ENCODE measurements at regions not wholly inside any gene's neighbourhood (a gene's known extent, or its start where the extent isn't known, plus 50 kb on each side); places are given as distances from the start of the nearest gene placed in this dataset.

GRCh38 chr9:106339882-106340281 is 523.1 kb upstream of the ZNF462 start:
- no peak for DNase-seq

- DNase-seq, result no peak
Measured at GRCh38 chr9:106350777-106351176, 512.2 kb upstream of the ZNF462 start.

- DNase-seq, result no peak
Measured at GRCh38 chr9:106356924-106357323, 506.0 kb upstream of the ZNF462 start.

- no peak for DNase-seq
Measured at GRCh38 chr9:106358331-106358730, 504.6 kb upstream of the ZNF462 start.

GRCh38 chr9:106376689-106377088 is 486.3 kb upstream of the ZNF462 start:
- no peak for DNase-seq

- DNase-seq, result no peak
Measured at GRCh38 chr9:106383072-106383471, 479.9 kb upstream of the ZNF462 start.

- no peak for DNase-seq
Measured at GRCh38 chr9:106387965-106388364, 475.0 kb upstream of the ZNF462 start.

- no peak for DNase-seq
Measured at GRCh38 chr9:106393226-106393625, 469.7 kb upstream of the ZNF462 start.

GRCh38 chr9:106400170-106400569 is 462.8 kb upstream of the ZNF462 start:
- no peak for DNase-seq

GRCh38 chr9:106400950-106401349 is 462.0 kb upstream of the ZNF462 start:
- no peak for DNase-seq

- DNase-seq, result no peak
Measured at GRCh38 chr9:106403081-106403480, 459.9 kb upstream of the ZNF462 start.

- no peak for DNase-seq
Measured at GRCh38 chr9:106404137-106404536, 458.8 kb upstream of the ZNF462 start.

- DNase-seq, result no peak
Measured at GRCh38 chr9:106405871-106406435, 457.0 kb upstream of the ZNF462 start.

- no peak for DNase-seq
Measured at GRCh38 chr9:106414042-106414441, 448.9 kb upstream of the ZNF462 start.

- no peak for DNase-seq
Measured at GRCh38 chr9:106417685-106418084, 445.3 kb upstream of the ZNF462 start.

- DNase-seq, result no peak
Measured at GRCh38 chr9:106419829-106420228, 443.1 kb upstream of the ZNF462 start.

GRCh38 chr9:106420511-106420944 is 442.4 kb upstream of the ZNF462 start:
- DNase-seq, result no peak

- no peak for DNase-seq
Measured at GRCh38 chr9:106421772-106422171, 441.2 kb upstream of the ZNF462 start.

GRCh38 chr9:106423575-106423974 is 439.4 kb upstream of the ZNF462 start:
- no peak for DNase-seq

GRCh38 chr9:106432631-106433030 is 430.3 kb upstream of the ZNF462 start:
- no peak for DNase-seq

GRCh38 chr9:106438928-106439327 is 424.0 kb upstream of the ZNF462 start:
- DNase-seq, result no peak

- no peak for DNase-seq
Measured at GRCh38 chr9:106441283-106441682, 421.7 kb upstream of the ZNF462 start.

GRCh38 chr9:106443520-106443919 is 419.4 kb upstream of the ZNF462 start:
- DNase-seq, result no peak

- no peak for DNase-seq
Measured at GRCh38 chr9:106445107-106445506, 417.9 kb upstream of the ZNF462 start.

GRCh38 chr9:106449336-106449927 is 413.5 kb upstream of the ZNF462 start:
- DNase-seq, result no peak
